Dermis blood vessel endothelial cell (primary cell): ENCODE measurements at regions not wholly inside any gene's neighbourhood (a gene's known extent, or its start where the extent isn't known, plus 50 kb on each side); places are given as distances from the start of the nearest gene placed in this dataset.

Experiments used
- DNase-seq: peaks from one replicate; pipeline ENCODE4 v3.0.0; 2010

DNA sequence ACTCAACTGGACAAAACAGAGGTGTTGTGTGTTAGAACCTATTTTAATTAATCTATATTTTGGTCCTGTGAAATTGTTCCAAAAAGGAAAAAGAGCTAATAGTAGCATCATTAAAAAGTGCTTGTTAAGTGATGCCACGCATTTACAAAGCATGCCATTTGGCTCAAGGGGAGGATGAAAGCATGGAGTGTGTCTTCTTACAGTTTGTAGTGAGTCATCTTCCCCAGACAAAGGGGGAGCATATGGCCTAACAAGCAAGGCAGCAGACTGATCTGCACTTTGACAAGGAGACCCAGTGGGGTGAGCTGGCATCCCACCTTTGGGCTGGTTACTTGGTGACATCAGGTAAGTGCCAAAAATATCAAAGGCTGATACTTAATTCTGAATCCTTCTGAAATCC, 297.0 kb downstream of the FGF9 start:
- no peak for DNase-seq

DNA sequence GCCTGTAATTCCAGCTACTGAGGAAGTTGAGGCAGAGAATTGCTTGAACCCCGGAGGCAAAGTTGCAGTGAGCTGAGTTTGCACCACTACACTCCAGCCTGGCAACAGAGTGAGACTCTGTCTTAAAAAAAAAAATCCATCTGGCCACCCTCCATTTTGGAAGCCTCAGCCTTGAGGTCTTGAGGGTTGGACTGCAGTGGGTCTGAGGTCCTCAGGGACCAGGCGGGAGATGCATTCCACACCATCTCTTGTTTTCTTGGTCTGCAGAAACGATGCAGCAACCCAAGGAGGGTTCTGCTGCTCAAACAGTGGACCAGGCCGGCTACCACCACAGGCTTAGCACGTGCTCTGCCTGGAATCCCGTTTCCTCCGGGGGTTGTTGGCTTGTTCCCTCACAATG, 299.3 kb downstream of the FGF9 start:
- DNase-seq = no peak

- DNase-seq = no peak
Measured at GRCh38 chr13:21970918-21971317, 300.0 kb downstream of the FGF9 start.

- no peak for DNase-seq
Measured at GRCh38 chr13:21971662-21972621, 301.1 kb downstream of the FGF9 start.

DNA sequence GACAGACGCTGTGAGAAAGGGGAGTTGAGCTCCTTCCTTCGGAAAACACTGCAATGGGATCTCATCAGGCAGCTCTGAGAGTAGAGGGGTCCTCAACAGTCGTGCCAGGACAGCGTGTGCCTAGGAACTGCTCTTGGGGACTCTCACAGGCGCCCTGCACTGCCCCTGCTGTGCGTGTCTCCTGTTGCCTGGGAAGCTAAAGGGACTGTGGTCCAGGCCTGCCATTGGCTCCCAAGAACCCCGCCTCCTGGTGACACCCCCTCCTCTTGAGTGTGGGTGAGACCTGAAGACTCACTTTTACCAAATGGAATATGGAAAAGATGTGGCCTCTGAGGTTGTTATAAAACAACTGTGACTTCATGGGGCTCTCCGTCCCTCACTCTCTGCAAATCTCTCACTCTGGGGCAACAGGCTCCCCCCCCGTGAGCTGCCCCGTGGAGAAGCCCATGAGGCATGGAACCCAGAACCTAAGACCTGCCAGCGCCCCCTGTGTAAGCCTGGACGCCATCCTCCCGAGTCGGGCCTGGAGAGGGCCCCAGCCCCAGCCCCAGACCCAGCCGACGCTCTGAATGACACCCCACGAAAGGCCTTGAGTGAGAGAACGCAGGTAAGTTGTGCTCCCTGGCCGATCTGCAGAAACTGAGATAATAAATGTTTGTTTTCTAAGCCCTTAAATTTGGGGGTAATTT, 302.7 kb downstream of the FGF9 start:
- no peak for DNase-seq

- no peak for DNase-seq
Measured at GRCh38 chr13:21974741-21975140, 303.9 kb downstream of the FGF9 start.

DNA sequence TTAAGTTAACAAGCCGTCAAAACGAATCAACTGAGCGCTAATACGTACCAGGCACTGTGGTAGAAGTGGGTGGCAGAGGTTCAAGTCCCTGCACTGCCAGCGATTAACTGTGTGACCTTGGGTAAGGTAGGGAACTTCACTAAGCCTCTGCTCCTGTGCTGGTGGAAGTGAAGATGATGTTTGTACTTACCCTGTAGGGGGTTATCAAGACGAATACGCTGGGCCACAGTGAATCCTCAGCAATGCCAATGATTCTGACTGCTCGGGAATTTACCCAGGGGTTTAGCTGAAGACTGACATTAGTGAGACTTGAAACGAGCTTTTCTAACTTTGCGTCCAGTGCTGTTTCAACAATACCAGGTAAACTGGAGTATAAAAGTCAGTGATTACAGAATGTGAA, 305.3 kb downstream of the FGF9 start:
- no peak for DNase-seq

DNA sequence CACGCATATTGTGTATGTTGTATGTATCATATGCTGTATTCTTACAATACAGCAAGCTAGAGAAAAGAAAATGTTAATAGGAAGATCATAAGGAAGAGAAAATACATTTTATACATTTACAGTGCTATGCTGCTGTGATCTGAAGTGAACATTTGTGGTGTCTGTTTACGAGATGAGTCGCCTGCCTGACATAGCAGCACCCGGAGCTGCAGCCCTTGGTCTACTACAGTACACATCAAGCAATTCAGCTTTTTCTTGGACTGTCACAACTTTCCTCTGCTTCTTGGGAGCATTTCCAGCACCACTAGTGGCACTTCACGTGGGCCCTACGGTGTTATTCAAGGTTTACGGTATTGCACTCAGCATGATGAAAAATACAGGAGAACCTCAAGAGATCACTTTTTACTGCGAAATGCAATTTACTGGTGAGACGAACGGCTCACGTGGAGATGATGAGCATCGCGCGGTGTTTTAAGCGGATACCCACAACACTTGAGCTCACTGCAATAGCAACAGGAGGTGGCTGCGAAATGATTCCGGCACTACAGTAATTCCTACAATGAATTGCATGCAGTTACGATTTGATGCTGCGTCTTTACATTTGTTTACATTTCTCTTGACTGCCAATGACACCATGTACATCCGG, 308.4 kb downstream of the FGF9 start:
- DNase-seq = no peak

DNA sequence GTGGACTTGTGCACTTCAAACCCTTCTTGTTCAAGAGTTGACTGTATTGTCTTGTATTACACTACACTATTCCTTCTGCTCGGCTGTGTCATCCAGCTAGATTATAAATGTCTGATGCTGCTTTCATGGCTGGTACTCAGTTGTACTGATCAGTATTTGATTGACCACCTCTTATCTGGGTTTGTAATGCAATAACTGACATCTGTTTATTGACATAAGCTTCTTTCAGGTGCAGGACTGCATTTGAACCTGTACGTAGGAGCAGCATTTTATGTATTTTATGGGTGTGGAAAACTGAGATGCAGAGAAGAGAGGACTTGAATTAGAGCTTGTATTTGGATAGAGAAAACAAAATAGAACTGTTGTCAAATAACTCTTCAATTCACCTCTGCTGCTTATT, 309.2 kb downstream of the FGF9 start:
- no peak for DNase-seq

DNA sequence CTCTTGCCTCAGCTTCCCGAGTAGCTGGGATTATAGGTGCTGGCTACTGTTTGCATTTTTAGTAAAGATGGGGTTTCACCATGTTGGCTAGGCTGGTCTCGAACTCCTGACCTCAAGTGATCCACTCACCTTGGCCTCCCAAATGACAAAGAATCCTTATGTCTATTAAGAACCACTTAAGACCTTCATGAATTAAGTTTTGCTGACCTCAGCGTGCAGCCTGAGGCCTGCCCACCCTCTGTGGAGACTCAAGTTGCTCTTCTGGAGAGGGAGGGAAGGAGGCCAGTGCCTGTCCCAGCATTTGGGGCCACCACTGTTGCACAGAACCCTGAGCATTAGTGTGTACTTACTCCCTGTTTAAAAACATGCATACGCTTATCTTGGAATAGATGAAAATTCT, 313.3 kb downstream of the FGF9 start:
- no peak for DNase-seq

DNA sequence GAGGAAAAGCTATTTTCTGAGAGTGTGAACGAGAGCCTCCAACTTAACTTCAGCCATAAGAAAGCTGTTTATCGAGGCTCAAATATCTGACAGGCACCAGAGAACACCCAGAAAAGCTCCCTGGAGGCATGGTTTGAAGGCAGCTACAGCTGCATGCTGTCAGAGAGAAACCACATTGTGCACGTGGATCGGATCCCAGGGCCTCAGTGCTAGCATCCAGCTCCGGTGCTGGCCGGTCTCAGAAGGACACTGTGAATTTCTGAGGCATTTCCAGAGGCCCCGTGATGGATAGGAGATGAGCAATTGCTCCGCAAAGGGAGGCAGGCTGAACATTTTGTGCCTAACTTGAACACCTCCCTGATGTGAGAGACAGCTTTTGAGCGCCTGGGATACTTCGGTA, 315.7 kb downstream of the FGF9 start:
- no peak for DNase-seq

- DNase-seq = no peak
Measured at GRCh38 chr13:21987793-21988192, 316.9 kb downstream of the FGF9 start.

DNA sequence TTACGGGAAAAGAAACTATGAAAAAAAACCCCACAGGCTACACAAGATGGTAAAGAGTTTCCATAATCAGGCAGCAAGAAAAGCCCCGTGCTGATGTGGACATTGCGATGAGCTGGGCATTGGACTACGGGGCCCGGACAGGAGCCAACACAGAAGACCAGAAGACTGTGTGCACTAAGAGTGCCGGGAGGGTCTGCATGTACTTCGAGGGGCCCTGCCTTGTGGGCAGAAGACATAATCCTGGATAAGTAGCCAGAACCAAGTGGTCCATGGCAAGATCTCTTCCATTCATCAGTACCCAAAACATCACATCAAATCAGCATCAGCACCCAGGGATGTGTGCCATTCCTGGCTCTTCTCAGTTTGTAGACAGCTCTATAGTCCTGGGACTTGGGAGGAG, 317.8 kb downstream of the FGF9 start:
- no peak for DNase-seq

GRCh38 chr13:21996049-21996448, 325.2 kb downstream of the FGF9 start:
- DNase-seq = no peak

- no peak for DNase-seq
Measured at GRCh38 chr13:21997726-21998125, 326.9 kb downstream of the FGF9 start.

DNA sequence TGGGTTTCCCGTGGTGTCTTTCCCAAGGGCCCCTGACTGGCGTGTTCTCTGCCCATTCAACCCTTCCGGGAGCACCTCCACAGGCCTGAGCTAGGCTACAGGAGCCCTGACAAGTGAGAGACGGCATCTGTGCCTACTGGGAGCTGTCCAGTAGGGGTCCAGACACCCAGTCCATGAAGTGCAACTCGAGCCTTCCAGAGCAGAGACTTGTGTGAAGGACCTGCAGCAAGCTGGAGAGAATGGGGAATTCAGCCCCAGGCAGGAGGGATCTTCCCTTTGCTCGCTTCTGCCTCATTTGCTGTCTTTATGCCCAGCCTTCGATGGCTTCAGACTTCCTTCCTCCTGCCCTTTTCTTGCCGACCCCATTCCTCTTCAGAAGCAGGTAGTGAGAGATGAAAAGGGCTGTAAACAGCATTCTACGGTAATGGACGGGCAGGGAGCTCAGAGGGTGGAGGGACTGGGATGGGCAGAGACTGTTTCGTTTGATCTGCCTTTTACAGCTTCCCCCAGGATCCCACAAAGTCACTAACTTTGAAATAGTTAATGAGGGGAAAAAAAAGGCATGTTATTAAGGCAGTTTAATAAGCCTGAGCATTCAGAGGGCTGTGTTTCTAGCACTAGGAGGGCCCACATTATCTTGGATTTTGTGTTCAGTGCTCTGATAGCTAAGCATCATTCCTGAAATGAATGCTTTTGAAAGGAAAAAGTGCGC, 327.6 kb downstream of the FGF9 start:
- no peak for DNase-seq

DNA sequence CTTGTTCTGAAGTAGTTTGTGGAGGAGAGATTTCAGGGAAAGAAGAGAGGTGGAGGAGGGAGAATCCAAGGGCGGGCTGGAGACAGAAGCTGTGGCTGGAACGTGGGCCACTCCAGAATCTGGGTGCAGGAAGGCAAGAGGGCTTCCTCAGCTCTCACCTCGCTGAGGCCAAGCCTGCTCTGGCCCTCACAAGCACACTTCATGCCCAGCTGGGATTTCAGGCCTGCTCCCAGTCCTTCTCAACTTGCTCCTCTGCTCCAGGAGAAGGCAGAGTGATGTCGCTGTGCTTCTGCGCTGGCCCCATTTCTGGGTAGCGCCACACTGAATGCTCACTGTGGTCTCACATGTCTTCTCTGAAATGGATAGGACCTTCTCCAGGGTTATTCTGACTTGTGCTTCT, 328.8 kb downstream of the FGF9 start:
- no peak for DNase-seq

- DNase-seq = no peak
Measured at GRCh38 chr13:22000191-22000590, 329.3 kb downstream of the FGF9 start.

GRCh38 chr13:22001336-22001735, 330.5 kb downstream of the FGF9 start:
- no peak for DNase-seq

DNA sequence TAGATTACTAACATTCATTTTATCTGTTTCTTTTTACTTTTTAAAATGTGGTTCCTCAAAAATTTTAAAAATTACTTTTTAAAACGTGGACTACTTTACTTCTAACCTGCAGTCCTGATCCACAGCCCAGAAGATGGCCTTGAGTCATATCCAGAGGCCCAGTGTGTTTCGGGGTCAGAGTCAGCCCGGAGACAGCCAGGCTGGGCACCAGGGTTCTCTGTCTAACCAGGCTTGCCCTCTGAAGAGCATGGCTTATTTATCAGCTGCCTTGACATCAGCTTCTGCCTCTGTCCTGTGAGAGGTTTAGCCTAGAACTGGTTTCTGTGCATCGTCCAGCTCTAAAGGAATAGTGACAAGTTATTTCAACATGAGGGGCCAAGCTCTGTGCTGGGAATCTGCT, 332.0 kb downstream of the FGF9 start:
- no peak for DNase-seq

- no peak for DNase-seq
Measured at GRCh38 chr13:22009500-22009899, 338.6 kb downstream of the FGF9 start.

GRCh38 chr13:22009937-22010336, 339.1 kb downstream of the FGF9 start:
- no peak for DNase-seq

- DNase-seq = no peak
Measured at GRCh38 chr13:22012686-22013085, 341.8 kb downstream of the FGF9 start.
